HG03060 (cell line): ENCODE measurements at regions not wholly inside any gene's neighbourhood (a gene's known extent, or its start where the extent isn't known, plus 50 kb on each side); places are given as distances from the start of the nearest gene placed in this dataset.
"Not testable (repeated sequence)": the region's sequence is repeated elsewhere in the genome, so short reads cannot be mapped to it uniquely, and the experiment has no call there.

Experiments used
- ATAC-seq: cut with Tn5 transposase; IDR thresholded peaks from one replicate; pipeline ENCODE4 v1.9.1; 2021; ENCODE audit warnings: low read depth, moderate number of reproducible peaks; ENCODE audit not compliant: unreplicated experiment

DNA sequence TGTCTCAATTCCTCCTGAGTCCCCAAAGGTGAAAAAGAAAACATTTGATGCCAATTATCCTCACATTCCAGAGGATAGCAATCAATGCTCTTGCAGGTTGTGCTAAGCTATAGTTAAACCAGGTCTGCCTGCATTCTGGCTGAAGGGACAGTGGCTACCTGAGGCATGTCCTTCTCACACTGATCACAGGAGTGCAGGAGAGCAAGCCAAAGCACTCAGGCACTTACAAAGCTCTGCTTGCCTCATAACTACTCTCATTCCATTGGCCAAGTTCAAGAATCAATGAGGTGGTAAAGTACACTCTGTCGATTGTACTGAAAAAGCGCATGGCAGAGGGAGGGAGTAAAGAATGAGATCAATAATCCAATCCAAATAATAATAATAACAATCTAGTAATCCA is 342.0 kb upstream of the PPP2R3A start:
- no peak for ATAC-seq

DNA sequence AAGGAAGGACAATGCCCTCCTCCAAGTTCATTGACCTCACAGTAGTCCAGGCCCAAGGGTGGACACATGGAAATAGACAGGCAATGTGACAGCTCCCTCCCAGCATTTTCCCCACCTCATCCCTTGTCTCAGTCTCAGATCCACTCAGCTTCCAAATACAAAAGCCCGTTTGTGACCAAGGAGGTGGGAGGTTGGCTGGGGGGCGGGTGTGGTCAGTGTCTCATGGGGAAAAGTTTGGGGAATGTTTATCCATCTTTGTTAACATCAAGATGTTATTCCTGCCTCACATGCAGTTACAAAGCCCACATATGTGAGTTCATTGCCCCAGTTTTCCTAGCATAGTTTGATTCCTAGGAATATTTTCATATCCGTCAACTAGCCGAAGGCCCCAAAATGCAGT is 338.5 kb upstream of the PPP2R3A start:
- ATAC-seq = no peak

- ATAC-seq = no peak
Observed at GRCh38 chr3:135629701-135630408, 335.7 kb upstream of the PPP2R3A start.

DNA sequence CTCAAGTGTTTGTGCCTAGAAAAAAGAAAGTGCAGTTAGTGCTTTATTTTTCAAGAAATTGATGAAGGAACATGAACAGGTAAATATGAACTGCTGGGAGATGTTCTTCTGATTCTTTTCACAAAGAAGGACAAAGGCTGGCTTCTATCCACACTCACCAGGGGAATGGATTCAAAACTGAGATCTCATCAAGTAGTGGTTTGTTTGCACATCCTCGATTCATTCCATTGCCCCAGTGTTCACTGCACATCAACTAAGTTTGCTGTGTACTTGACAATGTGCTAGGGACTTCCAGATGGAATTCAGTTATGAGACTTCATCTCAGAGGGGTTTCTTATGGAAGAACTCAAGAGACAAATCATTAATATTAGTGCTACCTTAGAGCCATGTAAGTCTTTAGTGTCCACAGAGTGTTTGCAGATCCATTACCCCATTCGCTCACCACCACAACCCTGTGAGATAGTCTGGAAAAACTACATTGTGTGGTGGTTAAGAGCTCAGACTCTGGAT is 332.9 kb upstream of the PPP2R3A start:
- ATAC-seq = no peak

DNA sequence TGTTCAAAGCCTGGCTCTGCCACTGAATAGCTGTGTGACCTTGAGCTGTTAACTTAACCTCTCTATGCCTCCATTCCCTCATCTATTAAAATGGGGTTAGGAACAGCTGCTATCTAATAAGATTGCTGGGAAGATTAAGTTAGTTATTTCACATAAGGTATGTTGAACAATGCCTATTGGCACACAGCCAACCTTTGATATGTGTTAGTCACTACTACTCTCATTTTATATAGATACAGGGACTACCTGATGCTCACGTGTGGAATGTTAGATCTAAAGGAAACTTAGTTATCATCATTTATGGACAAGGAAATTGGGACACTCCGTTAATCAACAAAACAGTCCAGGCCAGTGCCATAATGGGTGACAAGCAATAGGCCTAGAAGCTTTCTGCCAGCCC is 332.4 kb upstream of the PPP2R3A start:
- ATAC-seq = no peak

DNA sequence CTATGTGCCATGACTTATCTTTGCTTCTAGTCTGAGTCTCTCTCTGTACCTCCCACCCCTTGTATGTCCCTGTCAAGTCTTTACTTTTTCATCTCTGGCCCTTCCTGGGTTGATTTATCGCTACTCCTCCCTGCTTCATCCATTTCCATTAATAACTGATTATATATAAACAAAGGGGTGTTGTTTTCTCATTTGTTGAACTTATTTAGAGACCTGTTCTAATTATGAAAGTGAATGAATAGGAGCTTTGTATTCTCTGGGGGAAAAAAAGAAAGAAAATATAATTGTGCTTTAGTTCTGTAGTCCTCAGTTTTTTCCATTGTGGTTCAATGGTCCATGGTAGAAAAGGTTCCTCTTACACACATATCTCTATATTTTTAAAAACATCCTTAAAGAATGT is 328.9 kb upstream of the PPP2R3A start:
- ATAC-seq = no peak

- no peak for ATAC-seq
Observed at GRCh38 chr3:135637013-135637412, 328.5 kb upstream of the PPP2R3A start.

GRCh38 chr3:135641761-135642160 is 323.8 kb upstream of the PPP2R3A start:
- no peak for ATAC-seq

- no peak for ATAC-seq
Observed at GRCh38 chr3:135645541-135645940, 320.0 kb upstream of the PPP2R3A start.

DNA sequence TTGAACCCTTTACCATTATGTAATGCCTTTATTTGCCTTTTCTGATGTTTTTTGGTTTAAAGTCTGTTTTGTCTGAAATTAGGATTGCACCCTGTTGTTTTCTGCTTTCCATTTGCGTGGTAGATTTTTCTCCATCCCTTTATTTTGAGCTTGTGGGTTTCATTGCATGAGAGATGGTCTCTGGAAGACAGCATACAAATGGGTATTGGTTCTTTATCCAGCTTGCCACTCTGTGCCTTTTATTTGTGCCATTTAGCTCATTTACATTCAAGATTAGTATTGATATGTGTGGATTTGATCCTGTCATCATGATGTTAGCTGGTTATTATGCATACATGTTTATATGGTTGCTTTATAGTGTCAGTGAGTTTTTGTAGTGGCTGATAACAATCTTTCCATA is 318.7 kb upstream of the PPP2R3A start:
- ATAC-seq = no peak

DNA sequence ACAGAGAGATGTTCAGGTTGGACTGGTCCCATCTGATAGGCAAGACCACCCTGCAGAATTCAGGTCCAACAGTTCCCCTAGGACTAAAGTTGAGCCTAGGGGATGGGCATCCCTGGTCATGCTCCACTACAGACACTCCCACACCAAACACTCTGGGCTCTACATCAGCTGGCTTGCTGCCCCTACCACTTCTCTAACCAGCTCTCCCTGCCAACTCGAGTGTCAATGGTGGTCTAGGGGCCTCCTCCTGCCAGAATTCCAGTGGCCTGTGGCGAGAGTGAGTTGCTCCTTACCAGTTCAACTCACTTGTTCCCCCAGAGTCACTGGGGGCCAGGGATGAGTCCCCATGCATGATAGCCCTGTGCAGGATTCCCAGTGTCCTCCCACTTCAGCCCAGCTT is 316.2 kb upstream of the PPP2R3A start:
- ATAC-seq = no peak

- no peak for ATAC-seq
Observed at GRCh38 chr3:135650309-135650708, 315.2 kb upstream of the PPP2R3A start.

- no peak for ATAC-seq
Observed at GRCh38 chr3:135652388-135652787, 313.1 kb upstream of the PPP2R3A start.

DNA sequence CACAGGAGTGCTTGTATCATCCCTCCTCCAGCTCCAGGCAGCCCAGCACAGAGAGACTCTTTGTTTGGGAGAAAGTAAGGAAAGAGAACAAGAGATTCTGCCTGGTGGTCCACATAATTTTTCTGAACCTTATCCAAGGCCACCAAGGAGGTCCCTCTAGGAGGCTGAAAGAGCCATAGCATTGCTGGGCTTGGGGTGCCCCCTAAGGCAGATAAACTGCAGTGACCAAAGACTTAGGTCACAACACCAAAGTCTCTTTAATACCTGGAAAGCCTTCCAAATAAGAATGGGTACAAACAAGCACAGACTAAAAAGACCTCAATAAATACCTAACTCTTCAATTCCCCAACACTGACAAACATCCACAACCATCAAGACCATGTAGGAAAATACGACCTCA is 310.2 kb upstream of the PPP2R3A start:
- ATAC-seq = no peak

DNA sequence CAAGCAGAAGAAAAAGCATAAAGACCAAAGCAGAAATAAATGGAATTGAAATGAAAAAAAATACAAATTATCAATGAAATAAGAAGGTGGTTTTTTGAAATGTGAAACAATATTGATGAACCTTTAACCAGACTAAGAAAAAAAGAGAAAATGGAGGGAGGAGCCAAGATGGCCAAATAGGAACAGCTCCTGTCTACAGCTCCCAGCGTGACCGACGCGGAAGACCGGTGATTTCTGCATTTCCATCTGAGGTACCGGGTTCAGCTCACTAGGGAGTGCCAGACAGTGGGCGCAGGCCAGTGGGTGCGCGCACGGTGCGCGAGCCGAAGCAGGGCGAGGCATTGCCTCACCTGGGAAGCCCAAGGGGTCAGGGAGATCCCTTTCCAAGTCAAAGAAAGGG is 307.1 kb upstream of the PPP2R3A start:
- ATAC-seq = not testable (repeated sequence)

GRCh38 chr3:135667061-135667460 is 298.5 kb upstream of the PPP2R3A start:
- no peak for ATAC-seq

DNA sequence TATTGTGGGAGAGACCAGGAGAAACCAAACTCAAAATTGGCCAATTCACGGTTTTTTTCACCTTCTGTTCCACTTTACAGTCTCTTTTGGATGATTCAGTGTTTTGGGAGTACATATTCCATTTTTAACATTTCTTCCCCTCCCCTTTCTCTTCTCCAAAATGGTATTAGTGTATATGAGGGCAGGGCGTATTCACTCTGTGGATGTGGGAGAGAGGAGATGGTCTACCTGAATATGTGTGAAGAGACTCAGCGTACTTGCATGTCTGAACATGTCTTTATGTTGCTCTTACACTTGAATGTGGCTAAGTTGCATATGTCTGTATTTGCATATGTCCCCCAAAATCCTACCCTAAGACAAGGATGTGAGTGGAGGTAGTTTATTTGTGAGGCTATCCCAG is 291.0 kb upstream of the PPP2R3A start:
- no peak for ATAC-seq

- no peak for ATAC-seq
Observed at GRCh38 chr3:135678386-135678785, 287.1 kb upstream of the PPP2R3A start.

GRCh38 chr3:135688003-135688402 is 277.5 kb upstream of the PPP2R3A start:
- no peak for ATAC-seq

DNA sequence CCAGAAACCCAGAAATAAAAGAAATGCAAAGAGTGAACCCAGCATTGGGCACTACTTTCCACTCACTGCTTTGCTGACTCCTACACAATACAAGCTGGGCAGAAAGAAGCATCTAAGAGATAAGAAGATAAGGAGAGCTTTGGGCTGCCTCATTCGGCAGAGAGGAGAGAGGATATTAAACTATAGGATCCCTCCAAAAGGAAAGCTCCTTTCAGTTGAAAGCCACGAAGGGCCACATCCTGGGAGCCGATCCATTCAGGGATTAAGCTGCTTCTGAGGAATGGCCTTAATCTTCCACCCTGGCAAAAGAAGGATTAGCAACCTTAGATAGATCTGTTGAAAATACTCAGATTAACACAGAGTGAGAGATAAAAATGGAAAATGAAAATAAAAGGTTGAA is 274.9 kb upstream of the PPP2R3A start:
- no peak for ATAC-seq

- no peak for ATAC-seq
Observed at GRCh38 chr3:135691240-135691639, 274.3 kb upstream of the PPP2R3A start.

DNA sequence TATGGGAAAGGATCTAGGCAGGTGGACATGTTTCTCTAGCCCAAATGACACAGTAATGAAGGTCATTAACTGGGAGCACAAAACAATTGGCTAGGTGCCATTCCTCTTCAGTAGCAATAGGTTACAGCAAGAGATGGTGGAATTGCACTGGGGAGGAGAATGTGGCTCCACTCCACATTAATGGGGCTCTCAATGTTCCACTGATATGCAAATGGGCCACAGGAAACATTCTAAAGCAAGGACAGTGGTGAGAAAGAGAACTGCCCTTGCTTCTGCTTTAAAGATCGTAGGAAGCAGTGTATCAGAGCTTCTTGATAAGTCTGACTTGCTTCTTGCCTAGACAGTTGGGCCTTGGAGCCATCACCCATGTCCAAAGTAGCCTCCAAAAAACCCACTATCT is 271.4 kb upstream of the PPP2R3A start:
- no peak for ATAC-seq

- no peak for ATAC-seq
Observed at GRCh38 chr3:135699741-135700140, 265.8 kb upstream of the PPP2R3A start.
